ENCODE measurements at regions not wholly inside any gene's neighbourhood (a gene's known extent, or its start where the extent isn't known, plus 50 kb on each side); places are given as distances from the start of the nearest gene placed in this dataset.

DNA sequence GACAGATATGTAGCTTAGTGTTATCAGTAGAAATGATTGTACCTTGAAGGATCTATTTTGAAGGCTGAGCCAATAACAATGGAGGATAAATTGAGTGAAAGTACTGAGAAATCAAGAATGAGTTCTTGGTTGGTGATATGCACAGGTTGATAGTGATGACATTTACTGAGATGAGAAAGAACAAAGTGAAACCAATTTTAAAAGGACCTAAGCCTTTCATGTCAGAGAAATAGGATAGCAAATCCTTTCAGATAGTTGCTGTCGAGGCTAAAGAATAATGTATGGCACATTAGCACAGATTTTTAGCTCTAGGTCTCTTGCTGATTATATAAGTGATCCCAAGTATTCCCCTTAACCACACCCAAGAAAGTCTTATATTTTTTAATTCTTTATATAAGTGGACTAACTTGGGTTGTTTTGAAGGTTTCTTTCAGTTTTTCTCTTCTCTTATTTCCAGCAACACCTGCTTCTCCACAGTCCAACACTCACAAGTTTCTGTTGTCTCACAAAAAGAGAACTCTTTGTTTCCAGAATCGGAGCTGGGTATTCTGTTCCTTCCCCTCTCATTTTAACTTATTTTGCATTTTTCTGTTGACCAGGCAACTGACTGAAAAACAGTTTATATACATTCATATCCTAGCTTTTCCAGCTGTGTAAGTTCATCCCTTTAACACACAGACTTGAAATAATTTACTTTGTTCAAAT is 286.9 kb upstream of the ATP10B start:
- Histone ChIP-seq H3K36me3 (no peaks in the 10 kb centered on the region), H3K4me1 (no peaks in the 10 kb centered on the region), H3K27ac (no peak overlapping the region), H3K4me3 (replicated peaks in 1 of 3) (no peak overlapping the region), H3K9me3 (no peaks in the 10 kb centered on the region), H3K27me3 (no peaks in the 10 kb centered on the region)
- intact Hi-C loops (cut with DNase I), result no loop called here
- TF ChIP-seq POLR2A (IDR thresholded peaks at IDR 0.05), result no peak
- TF ChIP-seq, protein P1, sequence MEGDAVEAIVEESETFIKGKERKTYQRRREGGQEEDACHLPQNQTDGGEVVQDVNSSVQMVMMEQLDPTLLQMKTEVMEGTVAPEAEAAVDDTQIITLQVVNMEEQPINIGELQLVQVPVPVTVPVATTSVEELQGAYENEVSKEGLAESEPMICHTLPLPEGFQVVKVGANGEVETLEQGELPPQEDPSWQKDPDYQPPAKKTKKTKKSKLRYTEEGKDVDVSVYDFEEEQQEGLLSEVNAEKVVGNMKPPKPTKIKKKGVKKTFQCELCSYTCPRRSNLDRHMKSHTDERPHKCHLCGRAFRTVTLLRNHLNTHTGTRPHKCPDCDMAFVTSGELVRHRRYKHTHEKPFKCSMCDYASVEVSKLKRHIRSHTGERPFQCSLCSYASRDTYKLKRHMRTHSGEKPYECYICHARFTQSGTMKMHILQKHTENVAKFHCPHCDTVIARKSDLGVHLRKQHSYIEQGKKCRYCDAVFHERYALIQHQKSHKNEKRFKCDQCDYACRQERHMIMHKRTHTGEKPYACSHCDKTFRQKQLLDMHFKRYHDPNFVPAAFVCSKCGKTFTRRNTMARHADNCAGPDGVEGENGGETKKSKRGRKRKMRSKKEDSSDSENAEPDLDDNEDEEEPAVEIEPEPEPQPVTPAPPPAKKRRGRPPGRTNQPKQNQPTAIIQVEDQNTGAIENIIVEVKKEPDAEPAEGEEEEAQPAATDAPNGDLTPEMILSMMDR (IDR thresholded peaks at IDR 0.05), result no peak
- WGBS, 2 donors, result 71 to 81% methylated on average over 2 of the region's 2 CpGs
- DNase-seq, result no peak

DNA sequence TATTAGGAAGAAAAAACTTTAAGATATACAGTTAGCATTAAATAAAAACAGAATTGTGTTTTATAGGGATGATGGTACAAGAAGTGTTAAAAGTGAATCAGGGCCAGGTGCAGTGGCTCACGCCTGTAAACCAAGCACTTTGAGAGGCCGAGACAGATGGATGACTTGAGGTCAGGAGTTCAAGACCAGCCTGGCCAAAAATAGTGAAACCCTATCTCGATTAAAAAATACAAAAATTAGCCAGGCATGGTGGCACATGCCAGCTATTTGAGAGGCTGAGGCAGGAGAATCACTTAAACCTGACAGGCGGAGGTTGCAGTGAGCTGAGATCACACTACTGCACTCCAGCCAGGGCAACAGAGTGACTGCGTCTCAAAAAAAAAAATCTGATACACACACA is 282.9 kb upstream of the ATP10B start:
- no peaks in the 10 kb centered on the region for H3K4me1 ChIP-seq
- no peaks in the 10 kb centered on the region for H3K36me3 ChIP-seq
- no peak for DNase-seq
- H3K4me3 ChIP-seq (replicated peaks in 1 of 3), result no peak overlapping the region
- TF ChIP-seq POLR2A (IDR thresholded peaks at IDR 0.05), result no peak
- TF ChIP-seq, protein P1 (IDR thresholded peaks at IDR 0.05), result no peak
- intact Hi-C loops (cut with DNase I), result no loop called here
- H3K27me3 ChIP-seq, result no peaks in the 10 kb centered on the region
- no peak overlapping the region for H3K27ac ChIP-seq
- H3K9me3 ChIP-seq, result no peaks in the 10 kb centered on the region
- 69 to 71% methylated on average over 5 of the region's 5 CpGs for WGBS, 2 donors

DNA sequence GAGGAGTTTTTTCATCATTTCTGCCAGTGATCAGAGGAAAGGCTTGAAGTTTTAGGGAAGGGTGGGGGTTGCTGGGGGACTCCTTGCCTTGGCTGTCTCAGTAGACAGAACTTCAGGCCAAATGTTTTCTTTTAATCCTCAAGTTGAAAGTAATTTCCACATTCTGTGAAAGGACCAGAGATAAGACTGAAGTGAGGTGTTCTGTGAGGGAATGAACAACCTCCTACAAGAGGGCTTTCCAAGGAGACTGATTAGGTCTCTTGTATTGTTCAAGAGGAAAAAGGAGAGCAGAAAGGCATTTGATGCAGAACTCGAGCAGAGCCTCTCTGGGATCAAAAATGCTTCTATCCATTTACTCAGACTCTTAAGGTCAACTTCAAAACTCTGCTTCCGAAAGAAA is 282.1 kb upstream of the ATP10B start:
- whole genome bisulfite sequencing, 2 donors, result 12 to 15% methylated on average over 2 of the region's 2 CpGs
- H3K36me3 ChIP-seq, result no peaks in the 10 kb centered on the region
- no peak for DNase-seq
- no peak overlapping the region for H3K4me3 ChIP-seq (replicated peaks in 1 of 3)
- no peaks in the 10 kb centered on the region for H3K4me1 ChIP-seq
- intact Hi-C loops (cut with DNase I), result no loop called here
- TF ChIP-seq, protein P1 (IDR thresholded peaks at IDR 0.05), result no peak
- no peak for TF ChIP-seq POLR2A (IDR thresholded peaks at IDR 0.05)
- no peak overlapping the region for H3K27ac ChIP-seq
- no peaks in the 10 kb centered on the region for H3K9me3 ChIP-seq
- H3K27me3 ChIP-seq, result no peaks in the 10 kb centered on the region

DNA sequence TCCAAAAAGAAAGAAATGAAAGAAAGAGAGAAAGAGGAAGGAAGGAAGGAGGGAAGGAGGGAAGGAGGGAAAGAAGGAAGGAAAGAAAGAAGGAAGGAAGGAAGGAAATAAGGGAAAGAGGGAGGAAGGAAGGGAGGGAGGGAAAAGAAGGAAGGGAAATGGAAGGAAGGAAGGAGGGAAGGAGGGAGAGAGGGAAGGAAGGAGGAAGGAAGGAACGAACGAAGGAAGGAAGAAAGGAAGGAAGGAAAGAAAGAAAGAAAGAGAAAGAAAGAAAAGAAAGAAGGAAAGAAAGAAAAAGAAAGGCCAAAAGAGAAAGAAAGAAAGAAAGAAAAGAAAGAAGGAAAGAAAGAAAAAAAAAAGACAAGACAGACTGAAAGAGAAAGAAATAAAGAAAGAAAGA is 263.9 kb upstream of the ATP10B start:
- TF ChIP-seq POLR2A (IDR thresholded peaks at IDR 0.05), result no peak
- TF ChIP-seq, protein P1 (IDR thresholded peaks at IDR 0.05), result no peak
- Histone ChIP-seq H3K36me3 (no peaks in the 10 kb centered on the region), H3K27ac (no peak overlapping the region), H3K4me3 (replicated peaks in 1 of 3) (no peak overlapping the region), H3K27me3 (no peaks in the 10 kb centered on the region), H3K4me1 (no peaks in the 10 kb centered on the region), H3K9me3 (no peaks in the 10 kb centered on the region)
- intact Hi-C loops (cut with DNase I), result no loop called here
- DNase-seq, result no peak
- WGBS, 2 donors, result 82 to 91% methylated on average over 1 to 2 of the region's 2 CpGs

DNA sequence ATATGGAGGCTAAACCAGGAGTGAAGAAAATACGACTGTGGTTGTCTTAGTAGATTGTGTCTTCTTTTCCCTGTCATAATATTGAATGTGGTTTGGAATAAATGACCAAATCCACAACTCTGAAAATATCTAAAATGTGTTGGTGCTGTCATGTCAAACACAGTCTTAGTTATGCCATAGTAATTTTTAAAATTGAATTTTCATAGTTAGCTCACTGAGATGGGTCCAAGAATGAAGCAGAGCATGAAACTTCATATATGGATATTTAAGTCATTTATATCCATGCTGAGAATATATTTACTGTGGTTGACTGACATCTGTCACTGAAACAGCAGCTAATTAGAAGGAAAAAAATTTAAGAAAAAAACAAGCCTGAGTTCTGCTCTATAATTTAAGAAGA is 260.4 kb upstream of the ATP10B start:
- no peak for DNase-seq
- Histone ChIP-seq H3K36me3 (no peaks in the 10 kb centered on the region), H3K9me3 (no peaks in the 10 kb centered on the region), H3K4me3 (replicated peaks in 1 of 3) (no peak overlapping the region), H3K27me3 (no peaks in the 10 kb centered on the region), H3K27ac (no peak overlapping the region), H3K4me1 (peaks cover 0 to 11% of the 10 kb centered on the region in 2 donors)
- intact Hi-C loops (cut with DNase I), result no loop called here
- WGBS, 2 donors, result 92 to 93% methylated on average over 1 of the region's 1 CpG
- no peak for TF ChIP-seq POLR2A (IDR thresholded peaks at IDR 0.05)
- TF ChIP-seq, protein P1 (IDR thresholded peaks at IDR 0.05), result no peak
